ENCODE measurements at regions not wholly inside any gene's neighbourhood (a gene's known extent, or its start where the extent isn't known, plus 50 kb on each side); places are given as distances from the start of the nearest gene placed in this dataset.
A peak's percentile ranks its signal among the peaks of the same experiment; 100 is the strongest.
"Not testable (repeated sequence)": the region's sequence is repeated elsewhere in the genome, so short reads cannot be mapped to it uniquely, and the experiment has no call there.

- H3K27me3 Mint-ChIP-seq: peaks cover 6% of the 10 kb centered on the region
- DNase-seq (no peak), ATAC-seq (no peak)
- no peaks in the 10 kb centered on the region for H3K36me3 Mint-ChIP-seq (ENCODE audit: low read depth)
- no peak overlapping the region for H3K27ac Mint-ChIP-seq
- no peak overlapping the region for H3K4me3 Mint-ChIP-seq
- no peaks in the 10 kb centered on the region for H3K9me3 Mint-ChIP-seq
- no peaks in the 10 kb centered on the region for H3K4me1 Mint-ChIP-seq
These were observed 68.1 kb upstream of the PMEPA1 start for GRCh38 chr20:57777911-57778310.

GRCh38 chr20:57774951-57775350 lies 65.1 kb upstream of the PMEPA1 start:
- peaks cover 2% of the 10 kb centered on the region for H3K4me1 Mint-ChIP-seq
- no peak overlapping the region for H3K27ac Mint-ChIP-seq
- H3K36me3 Mint-ChIP-seq (ENCODE audit: low read depth): no peaks in the 10 kb centered on the region
- peaks cover 1% of the 10 kb centered on the region for H3K27me3 Mint-ChIP-seq
- DNase-seq (no peak), ATAC-seq (no peak)
- H3K4me3 Mint-ChIP-seq: no peak overlapping the region
- no peaks in the 10 kb centered on the region for H3K9me3 Mint-ChIP-seq

- Mint-ChIP-seq H3K27me3 (peaks cover 2% of the 10 kb centered on the region), H3K4me3 (no peak overlapping the region), H3K36me3 (ENCODE audit: low read depth) (no peaks in the 10 kb centered on the region), H3K27ac (no peak overlapping the region), H3K4me1 (peaks cover 4% of the 10 kb centered on the region), H3K9me3 (no peaks in the 10 kb centered on the region)
- ATAC-seq: no peak
- no peak for DNase-seq
These were observed 64.5 kb upstream of the PMEPA1 start for GRCh38 chr20:57774111-57774880.

GRCh38 chr20:57773059-57773815 lies 63.4 kb upstream of the PMEPA1 start:
- no peak for ATAC-seq
- Mint-ChIP-seq H3K27me3 (peaks cover 1% of the 10 kb centered on the region), H3K27ac (no peak overlapping the region), H3K4me1 (peaks cover 4% of the 10 kb centered on the region), H3K36me3 (ENCODE audit: low read depth) (no peaks in the 10 kb centered on the region), H3K9me3 (no peaks in the 10 kb centered on the region), H3K4me3 (no peak overlapping the region)
- no peak for DNase-seq

GRCh38 chr20:57772349-57772964 lies 62.6 kb upstream of the PMEPA1 start:
- no peak for DNase-seq
- peak; percentile 57 for ATAC-seq
- Mint-ChIP-seq H3K4me3 (no peak overlapping the region), H3K27me3 (peaks cover 8% of the 10 kb centered on the region), H3K4me1 (peaks cover 4% of the 10 kb centered on the region), H3K27ac (no peak overlapping the region), H3K9me3 (no peaks in the 10 kb centered on the region), H3K36me3 (ENCODE audit: low read depth) (no peaks in the 10 kb centered on the region)

- ATAC-seq: no peak
- no peak overlapping the region for H3K27ac Mint-ChIP-seq
- peaks cover 8% of the 10 kb centered on the region for H3K27me3 Mint-ChIP-seq
- H3K9me3 Mint-ChIP-seq: no peaks in the 10 kb centered on the region
- no peak overlapping the region for H3K4me3 Mint-ChIP-seq
- H3K36me3 Mint-ChIP-seq (ENCODE audit: low read depth): no peaks in the 10 kb centered on the region
- peaks cover 4% of the 10 kb centered on the region for H3K4me1 Mint-ChIP-seq
- DNase-seq: no peak
These were observed 61.3 kb upstream of the PMEPA1 start for GRCh38 chr20:57770852-57771720.

GRCh38 chr20:57770401-57770800 lies 60.6 kb upstream of the PMEPA1 start:
- ATAC-seq; H3K27ac Mint-ChIP-seq; H3K4me3 Mint-ChIP-seq; H3K4me1 Mint-ChIP-seq; DNase-seq; H3K36me3 Mint-ChIP-seq (ENCODE audit: low read depth); H3K9me3 Mint-ChIP-seq; H3K27me3 Mint-ChIP-seq: not testable (repeated sequence)

GRCh38 chr20:57769756-57770155 lies 59.9 kb upstream of the PMEPA1 start:
- no peaks in the 10 kb centered on the region for H3K36me3 Mint-ChIP-seq (ENCODE audit: low read depth)
- H3K27ac Mint-ChIP-seq: no peak overlapping the region
- H3K9me3 Mint-ChIP-seq: no peaks in the 10 kb centered on the region
- H3K27me3 Mint-ChIP-seq: peaks cover 8% of the 10 kb centered on the region
- ATAC-seq: no peak
- DNase-seq: no peak
- no peak overlapping the region for H3K4me3 Mint-ChIP-seq
- peaks cover 4% of the 10 kb centered on the region for H3K4me1 Mint-ChIP-seq

- peaks cover 4% of the 10 kb centered on the region for H3K4me1 Mint-ChIP-seq
- H3K27ac Mint-ChIP-seq: no peak overlapping the region
- H3K36me3 Mint-ChIP-seq (ENCODE audit: low read depth): no peaks in the 10 kb centered on the region
- no peak overlapping the region for H3K4me3 Mint-ChIP-seq
- ATAC-seq (no peak), DNase-seq (no peak)
- no peaks in the 10 kb centered on the region for H3K9me3 Mint-ChIP-seq
- H3K27me3 Mint-ChIP-seq: peaks cover 12% of the 10 kb centered on the region
These were observed 58.7 kb upstream of the PMEPA1 start for GRCh38 chr20:57768519-57768918.

- no peak for ATAC-seq
- H3K27me3 Mint-ChIP-seq: peaks cover 15% of the 10 kb centered on the region
- no peaks in the 10 kb centered on the region for H3K9me3 Mint-ChIP-seq
- peaks cover 4% of the 10 kb centered on the region for H3K4me1 Mint-ChIP-seq
- no peak for DNase-seq
- H3K4me3 Mint-ChIP-seq: no peak overlapping the region
- H3K36me3 Mint-ChIP-seq (ENCODE audit: low read depth): no peaks in the 10 kb centered on the region
- H3K27ac Mint-ChIP-seq: no peak overlapping the region
These were observed 57.6 kb upstream of the PMEPA1 start for GRCh38 chr20:57767441-57767840.

GRCh38 chr20:57763235-57763595 lies 53.4 kb upstream of the PMEPA1 start:
- ATAC-seq (no peak), DNase-seq (no peak)
- H3K36me3 Mint-ChIP-seq (ENCODE audit: low read depth): no peaks in the 10 kb centered on the region
- H3K4me1 Mint-ChIP-seq: no peaks in the 10 kb centered on the region
- H3K4me3 Mint-ChIP-seq: no peak overlapping the region
- peaks cover 4% of the 10 kb centered on the region for H3K9me3 Mint-ChIP-seq
- peaks cover 21% of the 10 kb centered on the region for H3K27me3 Mint-ChIP-seq
- H3K27ac Mint-ChIP-seq: no peak overlapping the region

GRCh38 chr20:57762531-57763234 lies 52.9 kb upstream of the PMEPA1 start:
- H3K27me3 Mint-ChIP-seq: peaks cover 16% of the 10 kb centered on the region
- DNase-seq (no peak), ATAC-seq (no peak)
- H3K4me1 Mint-ChIP-seq: no peaks in the 10 kb centered on the region
- peaks cover 4% of the 10 kb centered on the region for H3K9me3 Mint-ChIP-seq
- no peaks in the 10 kb centered on the region for H3K36me3 Mint-ChIP-seq (ENCODE audit: low read depth)
- no peak overlapping the region for H3K27ac Mint-ChIP-seq
- H3K4me3 Mint-ChIP-seq: no peak overlapping the region

GRCh38 chr20:57761413-57761734 lies 51.6 kb upstream of the PMEPA1 start:
- Mint-ChIP-seq H3K36me3 (ENCODE audit: low read depth) (no peaks in the 10 kb centered on the region), H3K9me3 (peaks cover 4% of the 10 kb centered on the region), H3K4me3 (no peak overlapping the region), H3K27ac (no peak overlapping the region), H3K4me1 (no peaks in the 10 kb centered on the region), H3K27me3 (peaks cover 17% of the 10 kb centered on the region)
- ATAC-seq: no peak
- DNase-seq: no peak

Measured in activated naive CD8-positive, alpha-beta T cell treated with anti-CD3 and anti-CD28 coated beads, Interleukin-2, amount 50 U/mL, for 24 hours (primary cell).